ENCODE measurements at regions not wholly inside any gene's neighbourhood (a gene's known extent, or its start where the extent isn't known, plus 50 kb on each side); places are given as distances from the start of the nearest gene placed in this dataset.

- TF ChIP-seq, protein P1, sequence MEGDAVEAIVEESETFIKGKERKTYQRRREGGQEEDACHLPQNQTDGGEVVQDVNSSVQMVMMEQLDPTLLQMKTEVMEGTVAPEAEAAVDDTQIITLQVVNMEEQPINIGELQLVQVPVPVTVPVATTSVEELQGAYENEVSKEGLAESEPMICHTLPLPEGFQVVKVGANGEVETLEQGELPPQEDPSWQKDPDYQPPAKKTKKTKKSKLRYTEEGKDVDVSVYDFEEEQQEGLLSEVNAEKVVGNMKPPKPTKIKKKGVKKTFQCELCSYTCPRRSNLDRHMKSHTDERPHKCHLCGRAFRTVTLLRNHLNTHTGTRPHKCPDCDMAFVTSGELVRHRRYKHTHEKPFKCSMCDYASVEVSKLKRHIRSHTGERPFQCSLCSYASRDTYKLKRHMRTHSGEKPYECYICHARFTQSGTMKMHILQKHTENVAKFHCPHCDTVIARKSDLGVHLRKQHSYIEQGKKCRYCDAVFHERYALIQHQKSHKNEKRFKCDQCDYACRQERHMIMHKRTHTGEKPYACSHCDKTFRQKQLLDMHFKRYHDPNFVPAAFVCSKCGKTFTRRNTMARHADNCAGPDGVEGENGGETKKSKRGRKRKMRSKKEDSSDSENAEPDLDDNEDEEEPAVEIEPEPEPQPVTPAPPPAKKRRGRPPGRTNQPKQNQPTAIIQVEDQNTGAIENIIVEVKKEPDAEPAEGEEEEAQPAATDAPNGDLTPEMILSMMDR (IDR thresholded peaks at IDR 0.05; ENCODE audit: poor library complexity, severe bottlenecking): no peak
- Histone ChIP-seq H3K9me3 (ENCODE audit: severe bottlenecking) (no peaks in the 10 kb centered on the region), H3K27me3 (ENCODE audit: insufficient read depth, poor library complexity, severe bottlenecking) (no peaks in the 10 kb centered on the region)
Observed at GRCh38 chr2:19743641-19744040, 158.1 kb downstream of the TTC32 start.

DNA sequence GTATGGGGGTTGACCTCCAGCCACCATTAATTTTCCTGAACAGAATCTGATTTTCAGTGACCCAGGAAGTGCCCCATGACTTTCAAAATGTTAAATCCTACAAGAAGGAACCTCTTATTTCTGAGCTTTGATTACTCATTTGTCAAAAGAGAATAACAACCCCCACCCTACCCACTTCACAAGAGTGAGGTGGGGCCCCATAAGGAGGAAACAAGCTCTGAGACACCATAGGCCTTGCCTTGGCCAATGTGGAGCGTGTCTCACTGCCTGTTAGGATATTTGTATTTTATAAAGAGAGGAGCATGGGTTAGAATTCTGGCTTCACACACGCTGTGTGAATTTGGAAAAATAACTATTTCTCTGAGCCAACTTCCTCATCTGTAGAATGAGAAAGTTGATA lies 158.9 kb downstream of the TTC32 start:
- Histone ChIP-seq H3K4me1 (ENCODE audit: insufficient read depth, poor library complexity, severe bottlenecking) (no peaks in the 10 kb centered on the region), H3K4me3 (ENCODE audit: severe bottlenecking) (no peak overlapping the region), H3K36me3 (ENCODE audit: low read depth) (no peaks in the 10 kb centered on the region), H3K27ac (ENCODE audit: poor library complexity, severe bottlenecking) (no peak overlapping the region), H3K9me3 (ENCODE audit: severe bottlenecking) (no peaks in the 10 kb centered on the region), H3K27me3 (ENCODE audit: insufficient read depth, poor library complexity, severe bottlenecking) (no peaks in the 10 kb centered on the region)
- ATAC-seq (ENCODE audit: low read depth) (no peak), DNase-seq (ENCODE audit: low spot score) (no peak)
- TF ChIP-seq, protein P1 (IDR thresholded peaks at IDR 0.05; ENCODE audit: poor library complexity, severe bottlenecking): no peak

More at GRCh38 chr2:19743641-19744040, 158.1 kb downstream of the TTC32 start:
- no peak overlapping the region for H3K4me3 ChIP-seq (ENCODE audit: severe bottlenecking)
- H3K27ac ChIP-seq (ENCODE audit: poor library complexity, severe bottlenecking): no peak overlapping the region
- DNase-seq (ENCODE audit: low spot score) (no peak), ATAC-seq (ENCODE audit: low read depth) (no peak)
- no peaks in the 10 kb centered on the region for H3K4me1 ChIP-seq (ENCODE audit: insufficient read depth, poor library complexity, severe bottlenecking)
- H3K36me3 ChIP-seq (ENCODE audit: low read depth): no peaks in the 10 kb centered on the region

DNA sequence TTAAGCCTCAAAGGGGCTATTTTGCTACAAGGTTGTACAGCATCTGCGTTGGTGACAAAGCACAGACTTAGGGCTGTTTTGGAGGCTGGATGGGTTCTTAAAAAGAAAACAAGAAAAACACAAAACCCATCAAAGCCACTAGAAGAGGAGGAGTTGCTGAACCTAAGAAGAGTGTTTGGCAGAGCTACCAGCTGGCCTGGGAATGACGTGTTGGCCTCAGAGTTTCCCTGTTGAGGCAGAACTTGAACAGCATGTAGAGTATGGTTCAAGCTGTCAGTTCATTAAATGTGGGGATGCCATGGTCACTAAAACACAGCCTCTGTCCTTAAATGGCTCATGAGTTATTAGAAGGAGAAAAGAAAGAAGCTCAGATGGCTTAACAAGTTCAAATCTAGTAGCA lies 162.5 kb downstream of the TTC32 start:
- ATAC-seq (ENCODE audit: low read depth): no peak

GRCh38 chr2:19738707-19739106 lies 163.1 kb downstream of the TTC32 start:
- H3K27ac ChIP-seq (ENCODE audit: poor library complexity, severe bottlenecking): no peak overlapping the region
- no peaks in the 10 kb centered on the region for H3K9me3 ChIP-seq (ENCODE audit: severe bottlenecking)
- ATAC-seq (ENCODE audit: low read depth) (no peak), DNase-seq (ENCODE audit: low spot score) (no peak)
- H3K4me3 ChIP-seq (ENCODE audit: severe bottlenecking): no peak overlapping the region
- no peaks in the 10 kb centered on the region for H3K36me3 ChIP-seq (ENCODE audit: low read depth)
- H3K4me1 ChIP-seq (ENCODE audit: insufficient read depth, poor library complexity, severe bottlenecking): no peaks in the 10 kb centered on the region
- H3K27me3 ChIP-seq (ENCODE audit: insufficient read depth, poor library complexity, severe bottlenecking): no peaks in the 10 kb centered on the region
- TF ChIP-seq, protein P1 (IDR thresholded peaks at IDR 0.05; ENCODE audit: poor library complexity, severe bottlenecking): no peak

More for the DNA sequence above, 162.5 kb downstream of the TTC32 start:
- Histone ChIP-seq H3K27me3 (ENCODE audit: insufficient read depth, poor library complexity, severe bottlenecking) (no peaks in the 10 kb centered on the region), H3K36me3 (ENCODE audit: low read depth) (no peaks in the 10 kb centered on the region), H3K27ac (ENCODE audit: poor library complexity, severe bottlenecking) (no peak overlapping the region), H3K4me3 (ENCODE audit: severe bottlenecking) (no peak overlapping the region), H3K4me1 (ENCODE audit: insufficient read depth, poor library complexity, severe bottlenecking) (no peaks in the 10 kb centered on the region), H3K9me3 (ENCODE audit: severe bottlenecking) (no peaks in the 10 kb centered on the region)
- TF ChIP-seq, protein P1 (IDR thresholded peaks at IDR 0.05; ENCODE audit: poor library complexity, severe bottlenecking): no peak
- no peak for DNase-seq (ENCODE audit: low spot score)

GRCh38 chr2:19736191-19736831 lies 165.5 kb downstream of the TTC32 start:
- TF ChIP-seq, protein P1 (IDR thresholded peaks at IDR 0.05; ENCODE audit: poor library complexity, severe bottlenecking): no peak
- Histone ChIP-seq H3K27me3 (ENCODE audit: insufficient read depth, poor library complexity, severe bottlenecking) (no peaks in the 10 kb centered on the region), H3K36me3 (ENCODE audit: low read depth) (no peaks in the 10 kb centered on the region), H3K4me3 (ENCODE audit: severe bottlenecking) (no peak overlapping the region), H3K27ac (ENCODE audit: poor library complexity, severe bottlenecking) (no peak overlapping the region), H3K4me1 (ENCODE audit: insufficient read depth, poor library complexity, severe bottlenecking) (no peaks in the 10 kb centered on the region), H3K9me3 (ENCODE audit: severe bottlenecking) (no peaks in the 10 kb centered on the region)
- ATAC-seq (ENCODE audit: low read depth) (no peak), DNase-seq (ENCODE audit: low spot score) (no peak)

Data from RWPE2 (cell line).